Fibroblast of lung (primary cell): ENCODE measurements at regions not wholly inside any gene's neighbourhood (a gene's known extent, or its start where the extent isn't known, plus 50 kb on each side); places are given as distances from the start of the nearest gene placed in this dataset.
"Not testable (repeated sequence)": the region's sequence is repeated elsewhere in the genome, so short reads cannot be mapped to it uniquely, and the experiment has no call there.

Source experiments
- DNase-seq, 2 donors: peaks; one replicate each; pipeline versions ENCODE4 v3.0.0 to v3.0.0-alpha.2; 2010; ENCODE audit warnings: low read depth in 2 of 2
- H2AFZ ChIP-seq: 2 replicates; pipeline ENCODE4 v1.5.1; 2012; ENCODE audit warnings: low read length, control low read depth, inconsistent platforms
- H3K27ac ChIP-seq: 2 replicates; pipeline ENCODE4 v1.5.1; 2011; ENCODE audit warnings: low read length, control low read depth; ENCODE audit not compliant: insufficient read depth
- H3K27me3 ChIP-seq: 2 replicates; pipeline ENCODE4 v1.5.1; 2011; ENCODE audit warnings: mild to moderate bottlenecking, low read length; ENCODE audit not compliant: control insufficient read depth, insufficient read depth
- H3K36me3 ChIP-seq: 2 replicates; pipeline ENCODE4 v1.5.1; 2011; ENCODE audit warnings: low read length; ENCODE audit not compliant: control insufficient read depth, insufficient read depth
- H3K4me1 ChIP-seq: 2 replicates; pipeline ENCODE4 v1.5.1; 2011; ENCODE audit warnings: low read length; ENCODE audit not compliant: control insufficient read depth, insufficient read depth; ENCODE audit errors: extremely low read depth
- H3K4me2 ChIP-seq: 2 replicates; pipeline ENCODE4 v1.5.1; 2011; ENCODE audit warnings: low read length, control low read depth; ENCODE audit not compliant: insufficient read depth; ENCODE audit errors: extremely low read depth
- H3K4me3 ChIP-seq, 4 experiments: fragments of 200-600 bp in 1 of 4; sonication (generic) in 1 of 4; replicated peaks in 1 of 4; 2 replicates each; pipeline ENCODE4 v1.5.1; 2011 to 2016; ENCODE audit warnings: low read length in 4 of 4, low read depth in 3 of 4, mild to moderate bottlenecking in 3 of 4, control low read depth in 2 of 4, inconsistent platforms in 1 of 4, mixed read lengths in 1 of 4; ENCODE audit not compliant: insufficient read depth in 1 of 4; ENCODE audit errors: control extremely low read depth in 1 of 4
- H3K79me2 ChIP-seq: 2 replicates; pipeline ENCODE4 v1.5.1; 2012; ENCODE audit warnings: mild to moderate bottlenecking, low read length, inconsistent platforms; ENCODE audit not compliant: control insufficient read depth, insufficient read depth
- H3K9ac ChIP-seq: 2 replicates; pipeline ENCODE4 v1.5.1; 2011; ENCODE audit warnings: mild to moderate bottlenecking, low read length, control low read depth; ENCODE audit not compliant: insufficient read depth
- H3K9me3 ChIP-seq: 2 replicates; pipeline ENCODE4 v1.5.1; 2012; ENCODE audit warnings: low read depth, low read length; ENCODE audit not compliant: control insufficient read depth, insufficient read depth
- H4K20me1 ChIP-seq: 2 replicates; pipeline ENCODE4 v1.5.1; 2011; ENCODE audit warnings: low read length; ENCODE audit not compliant: control insufficient read depth, insufficient read depth; ENCODE audit errors: extremely low read depth
- EZH2 ChIP-seq: IDR thresholded peaks from 2 replicates; pipeline ENCODE4 v1.5.1; 2012; ENCODE audit warnings: low read length, control low read depth, mild to moderate bottlenecking; ENCODE audit errors: missing control alignments
- TF ChIP-seq, protein P1 (sequence below), 2 donors: IDR thresholded peaks in 1 of 2; conservative IDR thresholded peaks in 1 of 2; 1 replicate in 1 of 2; 2 replicates in 1 of 2; pipeline ENCODE4 v1.5.1; 2011 to 2012; ENCODE audit warnings: low read length in 2 of 2, control low read depth in 1 of 2, inconsistent platforms in 1 of 2, low read depth in 1 of 2, mild to moderate bottlenecking in 1 of 2

DNA sequence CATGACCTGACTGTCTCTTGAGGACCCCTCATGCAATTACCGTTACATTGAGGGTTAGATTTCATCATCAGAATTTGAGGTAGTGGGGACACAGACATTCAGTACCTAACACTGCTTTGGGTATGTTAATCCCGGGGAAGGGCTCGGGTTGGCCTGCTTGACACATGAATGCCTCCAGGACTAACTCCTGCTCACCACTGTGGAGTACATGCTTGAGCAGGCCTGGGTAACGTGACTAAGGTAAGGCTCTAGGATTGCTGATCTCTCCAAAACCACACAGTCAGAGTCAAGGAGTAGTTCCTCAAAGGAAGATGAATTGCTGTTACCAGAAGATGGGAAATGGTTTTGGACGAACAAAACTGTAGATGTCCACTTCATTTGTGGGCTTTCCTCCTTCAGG is 376.3 kb upstream of the ZNF462 start:
- no peaks in the 10 kb centered on the region for H3K4me1 ChIP-seq
- H2AFZ ChIP-seq: no peak overlapping the region
- no peaks in the 10 kb centered on the region for H3K27me3 ChIP-seq
- no peak overlapping the region for H3K4me2 ChIP-seq
- H4K20me1 ChIP-seq: no peaks in the 10 kb centered on the region
- DNase-seq: no peak
- no peaks in the 10 kb centered on the region for H3K9me3 ChIP-seq
- no peak overlapping the region for H3K27ac ChIP-seq
- H3K4me3 ChIP-seq: no peak overlapping the region
- H3K79me2 ChIP-seq: no peaks in the 10 kb centered on the region
- no peak overlapping the region for H3K9ac ChIP-seq
- no peaks in the 10 kb centered on the region for H3K36me3 ChIP-seq
- TF ChIP-seq, protein P1, sequence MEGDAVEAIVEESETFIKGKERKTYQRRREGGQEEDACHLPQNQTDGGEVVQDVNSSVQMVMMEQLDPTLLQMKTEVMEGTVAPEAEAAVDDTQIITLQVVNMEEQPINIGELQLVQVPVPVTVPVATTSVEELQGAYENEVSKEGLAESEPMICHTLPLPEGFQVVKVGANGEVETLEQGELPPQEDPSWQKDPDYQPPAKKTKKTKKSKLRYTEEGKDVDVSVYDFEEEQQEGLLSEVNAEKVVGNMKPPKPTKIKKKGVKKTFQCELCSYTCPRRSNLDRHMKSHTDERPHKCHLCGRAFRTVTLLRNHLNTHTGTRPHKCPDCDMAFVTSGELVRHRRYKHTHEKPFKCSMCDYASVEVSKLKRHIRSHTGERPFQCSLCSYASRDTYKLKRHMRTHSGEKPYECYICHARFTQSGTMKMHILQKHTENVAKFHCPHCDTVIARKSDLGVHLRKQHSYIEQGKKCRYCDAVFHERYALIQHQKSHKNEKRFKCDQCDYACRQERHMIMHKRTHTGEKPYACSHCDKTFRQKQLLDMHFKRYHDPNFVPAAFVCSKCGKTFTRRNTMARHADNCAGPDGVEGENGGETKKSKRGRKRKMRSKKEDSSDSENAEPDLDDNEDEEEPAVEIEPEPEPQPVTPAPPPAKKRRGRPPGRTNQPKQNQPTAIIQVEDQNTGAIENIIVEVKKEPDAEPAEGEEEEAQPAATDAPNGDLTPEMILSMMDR (conservative IDR thresholded peaks at IDR 0.05 in 1 of 2, IDR thresholded peaks at IDR 0.05 in 1 of 2; ENCODE audit: low read depth in 1 of 2, low read length in 2 of 2): no peak
- TF ChIP-seq EZH2: no peak

GRCh38 chr9:106487266-106487665 is 375.7 kb upstream of the ZNF462 start:
- DNase-seq: no peak
- Histone ChIP-seq H4K20me1 (no peaks in the 10 kb centered on the region), H3K9me3 (no peaks in the 10 kb centered on the region), H2AFZ (no peak overlapping the region), H3K4me2 (no peak overlapping the region), H3K9ac (no peak overlapping the region), H3K36me3 (no peaks in the 10 kb centered on the region), H3K27me3 (no peaks in the 10 kb centered on the region), H3K4me1 (no peaks in the 10 kb centered on the region), H3K4me3 (no peak overlapping the region), H3K79me2 (no peaks in the 10 kb centered on the region), H3K27ac (no peak overlapping the region)
- no peak for TF ChIP-seq EZH2
- TF ChIP-seq, protein P1 (conservative IDR thresholded peaks at IDR 0.05 in 1 of 2, IDR thresholded peaks at IDR 0.05 in 1 of 2; ENCODE audit: low read depth in 1 of 2, low read length in 2 of 2): no peak

- DNase-seq, H3K36me3 ChIP-seq, H3K4me3 ChIP-seq, H4K20me1 ChIP-seq, H3K4me1 ChIP-seq, H3K79me2 ChIP-seq, H3K27me3 ChIP-seq, H3K4me2 ChIP-seq, H2AFZ ChIP-seq, H3K27ac ChIP-seq, H3K9ac ChIP-seq, H3K9me3 ChIP-seq: not testable (repeated sequence)
These were observed 370.8 kb upstream of the ZNF462 start for GRCh38 chr9:106492126-106492525.

DNA sequence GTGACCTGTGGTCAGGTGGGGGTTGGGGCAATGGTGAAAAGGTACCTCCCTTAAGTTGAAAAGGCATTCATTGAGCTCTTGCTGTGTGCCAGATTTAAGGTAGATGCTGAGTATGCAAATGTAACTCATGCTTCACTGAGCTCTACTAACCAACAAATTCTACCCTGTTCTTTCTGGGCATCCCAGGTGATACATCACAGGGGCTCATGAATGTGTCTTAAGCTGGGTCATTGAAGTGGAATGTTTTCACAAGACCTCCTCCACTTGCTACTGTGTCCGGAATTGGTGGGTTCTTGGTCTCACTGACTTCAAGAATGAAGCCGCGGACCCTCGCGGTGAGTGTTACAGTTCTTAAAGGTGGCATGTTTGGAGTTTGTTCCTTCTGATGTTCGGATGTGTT is 362.8 kb upstream of the ZNF462 start:
- no peak overlapping the region for H3K4me3 ChIP-seq
- DNase-seq: no peak
- TF ChIP-seq EZH2: no peak
- TF ChIP-seq, protein P1 (conservative IDR thresholded peaks at IDR 0.05 in 1 of 2, IDR thresholded peaks at IDR 0.05 in 1 of 2; ENCODE audit: low read depth in 1 of 2, low read length in 2 of 2): no peak

DNA sequence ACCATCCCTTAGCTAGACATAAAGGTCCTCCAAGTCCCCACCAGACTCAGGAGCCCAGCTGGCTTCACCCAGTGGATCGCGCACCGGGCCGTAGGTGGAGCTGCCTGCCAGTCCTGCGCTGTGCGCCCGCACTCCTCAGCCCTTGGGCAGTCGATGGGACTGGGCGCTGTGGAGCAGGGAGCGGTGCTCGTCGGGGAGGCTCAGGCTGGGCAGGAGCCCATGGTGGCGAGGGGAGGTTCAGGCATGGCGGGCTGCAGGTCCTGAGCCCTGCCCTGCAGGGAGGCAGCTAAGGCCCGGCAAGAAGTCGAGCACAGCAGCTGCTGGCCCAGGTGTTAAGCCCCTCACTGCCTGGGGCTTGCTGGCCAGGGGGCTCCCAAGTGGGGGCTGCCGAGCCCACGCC is 361.8 kb upstream of the ZNF462 start:
- H3K4me2 ChIP-seq: not testable (repeated sequence)

More for the DNA sequence above, 362.8 kb upstream of the ZNF462 start:
- no peaks in the 10 kb centered on the region for H4K20me1 ChIP-seq
- no peaks in the 10 kb centered on the region for H3K27me3 ChIP-seq
- no peaks in the 10 kb centered on the region for H3K4me1 ChIP-seq
- no peak overlapping the region for H3K9ac ChIP-seq
- H3K4me2 ChIP-seq: no peak overlapping the region
- H3K79me2 ChIP-seq: no peaks in the 10 kb centered on the region
- H2AFZ ChIP-seq: no peak overlapping the region
- H3K27ac ChIP-seq: no peak overlapping the region
- no peaks in the 10 kb centered on the region for H3K9me3 ChIP-seq
- H3K36me3 ChIP-seq: no peaks in the 10 kb centered on the region

More for the DNA sequence above, 361.8 kb upstream of the ZNF462 start:
- H4K20me1 ChIP-seq, H3K4me1 ChIP-seq, DNase-seq, H3K4me3 ChIP-seq, H3K27me3 ChIP-seq, H3K79me2 ChIP-seq, H2AFZ ChIP-seq, H3K9me3 ChIP-seq, H3K9ac ChIP-seq, H3K27ac ChIP-seq, H3K36me3 ChIP-seq: not testable (repeated sequence)
